GM10266 (cell line): ENCODE measurements at regions not wholly inside any gene's neighbourhood (a gene's known extent, or its start where the extent isn't known, plus 50 kb on each side); places are given as distances from the start of the nearest gene placed in this dataset.

ENCODE experiments used
- DNase-seq: peaks from one replicate; pipeline ENCODE4 v3.0.0; 2012; ENCODE audit errors: extremely low spot score
- CTCF ChIP-seq: IDR thresholded peaks from 2 replicates; pipeline ENCODE4 v1.5.1; 2012; ENCODE audit warnings: mild to moderate bottlenecking, low read depth; ENCODE audit not compliant: control insufficient read depth, insufficient read depth; ENCODE audit errors: missing control alignments

DNA sequence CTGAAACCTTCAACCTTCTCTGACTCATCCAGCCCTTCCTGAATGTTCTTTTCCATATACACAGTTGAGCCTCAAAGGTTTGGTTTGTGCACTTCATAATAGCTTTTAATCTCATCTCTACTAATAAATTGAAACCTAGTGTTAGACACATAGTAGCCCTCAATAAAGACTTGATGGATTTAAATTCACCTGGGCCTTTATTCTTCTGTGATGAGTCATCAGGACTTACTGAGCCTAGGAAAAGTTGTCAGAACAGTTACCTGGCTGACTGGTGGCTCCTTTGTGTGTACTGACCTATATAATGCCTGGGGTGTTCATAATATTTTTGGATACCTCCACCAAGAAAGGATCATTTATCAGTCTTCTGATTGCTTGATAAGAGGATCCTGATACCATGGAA lies 86.4 kb upstream of the NTF3 start:
- TF ChIP-seq CTCF, result no peak
- no peak for DNase-seq

- no peak for TF ChIP-seq CTCF
- no peak for DNase-seq
Measured at GRCh38 chr12:5348057-5348456, 83.9 kb upstream of the NTF3 start.

GRCh38 chr12:5348491-5348890 lies 83.4 kb upstream of the NTF3 start:
- no peak for DNase-seq
- no peak for TF ChIP-seq CTCF

- no peak for DNase-seq
- TF ChIP-seq CTCF, result no peak
Measured at GRCh38 chr12:5364036-5364770, 67.7 kb upstream of the NTF3 start.

- DNase-seq, result no peak
Measured at GRCh38 chr12:5369298-5369697, 62.6 kb upstream of the NTF3 start.

GRCh38 chr12:5371631-5372030 lies 60.3 kb upstream of the NTF3 start:
- no peak for TF ChIP-seq CTCF
- no peak for DNase-seq

More at GRCh38 chr12:5369298-5369697, 62.6 kb upstream of the NTF3 start:
- TF ChIP-seq CTCF, result no peak

DNA sequence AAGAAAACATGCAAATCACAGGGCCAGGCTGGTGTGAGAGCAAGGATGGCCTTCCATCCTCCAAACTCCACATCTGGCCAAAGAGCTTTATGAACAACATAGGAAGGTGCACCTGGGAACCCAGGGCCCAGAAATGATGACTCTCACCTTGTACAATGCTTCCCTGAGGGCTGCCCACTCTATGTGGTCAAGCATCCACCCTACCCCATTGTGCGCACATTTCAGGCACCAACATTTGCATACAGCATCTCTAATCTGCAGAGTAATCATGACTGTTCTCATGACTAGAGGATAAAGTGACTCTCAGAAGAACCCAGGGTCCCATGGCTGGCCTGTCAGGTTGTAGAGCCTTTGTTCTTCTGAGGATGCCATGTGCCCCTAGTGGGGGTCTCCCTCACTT lies 57.2 kb upstream of the NTF3 start:
- no peak for DNase-seq
- TF ChIP-seq CTCF, result no peak
